Thyroid gland (tissue), 4 donors: ENCODE measurements at regions not wholly inside any gene's neighbourhood (a gene's known extent, or its start where the extent isn't known, plus 50 kb on each side); places are given as distances from the start of the nearest gene placed in this dataset.
A peak's percentile ranks its signal among the peaks of the same experiment; 100 is the strongest.

ENCODE experiments used
- DNase-seq, 2 donors: peaks; one replicate each; pipeline ENCODE4 v3.0.0-alpha.2; 2019
- H3K27ac ChIP-seq, 3 donors: fragments of 200-600 bp; sonication (generic); 1 replicate in 2 of 3; 2 replicates in 1 of 3; pipeline ENCODE4 v1.5.1; 2016 to 2019; ENCODE audit warnings: mild to moderate bottlenecking in 1 of 3, moderate library complexity in 1 of 3
- H3K27me3 ChIP-seq: fragments of 200-600 bp; sonication (generic); one replicate; pipeline ENCODE4 v1.5.1; 2019
- H3K36me3 ChIP-seq, 2 donors: fragments of 200-600 bp; sonication (generic); one replicate each; pipeline ENCODE4 v1.5.1; 2016 to 2019
- H3K4me1 ChIP-seq, 2 donors: fragments of 200-600 bp; sonication (generic); one replicate each; pipeline ENCODE4 v1.5.1; 2017 to 2019
- H3K4me3 ChIP-seq, 3 donors: fragments of 200-600 bp; sonication (generic); replicated peaks in 1 of 3; 1 replicate in 2 of 3; 2 replicates in 1 of 3; pipeline ENCODE4 v1.5.1; 2016; ENCODE audit warnings: mild to moderate bottlenecking in 1 of 3
- H3K9me3 ChIP-seq: fragments of 200-600 bp; sonication (generic); one replicate; pipeline ENCODE4 v1.5.1; 2017
- POLR2A ChIP-seq, 2 donors: fragments of 450-650 bp; IDR thresholded peaks; one replicate each; pipeline ENCODE4 v1.6.1; 2017; ENCODE audit warnings: antibody characterized with exemption in 2 of 2, mild to moderate bottlenecking in 2 of 2, moderate library complexity in 1 of 2
- whole genome bisulfite sequencing, 2 donors: methylation state at CpG; one replicate each; pipeline ENCODE4 v1.1.5; 2017; 5-methylcytosine and 5-hydroxymethylcytosine counted together
- intact Hi-C: fragments of 100-400 bp; cut with DNase I; formaldehyde crosslinking; loops from one replicate; pipeline ENCODE4 v1.15.1; 2023
- TF ChIP-seq, protein P1 (sequence below), 6 experiments: fragments of 200-600 bp in 3 of 6; fragments of 450-650 bp in 3 of 6; sonication (generic) in 3 of 6; IDR thresholded peaks; one replicate each; pipeline ENCODE4 v1.5.1; 2016 to 2019; ENCODE audit warnings: antibody characterized with exemption in 6 of 6, mild to moderate bottlenecking in 2 of 6, inconsistent platforms in 1 of 6, moderate library complexity in 1 of 6

DNA sequence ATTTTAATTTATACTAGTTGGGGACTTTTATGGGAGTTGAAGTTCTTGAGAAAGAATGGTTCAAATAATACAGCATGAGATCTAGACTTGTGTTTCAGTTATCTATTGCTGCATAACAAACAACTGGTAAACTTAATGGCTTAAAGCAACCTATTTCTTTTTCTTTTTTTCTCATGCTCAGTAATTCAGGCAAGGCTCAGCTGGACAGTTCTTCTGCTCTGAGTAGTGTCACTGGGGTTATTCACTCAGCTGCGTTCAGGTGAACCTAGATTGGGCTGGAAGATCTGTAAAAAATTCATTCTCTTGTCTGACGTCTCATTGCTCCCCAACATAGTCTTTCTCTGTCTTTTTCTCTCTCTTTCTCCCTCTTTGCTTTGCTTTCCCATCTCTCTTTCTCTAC is 291.7 kb downstream of the GBA3 start:
- H3K27me3 ChIP-seq: no peaks in the 10 kb centered on the region
- H3K27ac ChIP-seq: no peak overlapping the region
- TF ChIP-seq, protein P1, sequence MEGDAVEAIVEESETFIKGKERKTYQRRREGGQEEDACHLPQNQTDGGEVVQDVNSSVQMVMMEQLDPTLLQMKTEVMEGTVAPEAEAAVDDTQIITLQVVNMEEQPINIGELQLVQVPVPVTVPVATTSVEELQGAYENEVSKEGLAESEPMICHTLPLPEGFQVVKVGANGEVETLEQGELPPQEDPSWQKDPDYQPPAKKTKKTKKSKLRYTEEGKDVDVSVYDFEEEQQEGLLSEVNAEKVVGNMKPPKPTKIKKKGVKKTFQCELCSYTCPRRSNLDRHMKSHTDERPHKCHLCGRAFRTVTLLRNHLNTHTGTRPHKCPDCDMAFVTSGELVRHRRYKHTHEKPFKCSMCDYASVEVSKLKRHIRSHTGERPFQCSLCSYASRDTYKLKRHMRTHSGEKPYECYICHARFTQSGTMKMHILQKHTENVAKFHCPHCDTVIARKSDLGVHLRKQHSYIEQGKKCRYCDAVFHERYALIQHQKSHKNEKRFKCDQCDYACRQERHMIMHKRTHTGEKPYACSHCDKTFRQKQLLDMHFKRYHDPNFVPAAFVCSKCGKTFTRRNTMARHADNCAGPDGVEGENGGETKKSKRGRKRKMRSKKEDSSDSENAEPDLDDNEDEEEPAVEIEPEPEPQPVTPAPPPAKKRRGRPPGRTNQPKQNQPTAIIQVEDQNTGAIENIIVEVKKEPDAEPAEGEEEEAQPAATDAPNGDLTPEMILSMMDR (IDR thresholded peaks at IDR 0.05): no peak
- no peak for TF ChIP-seq POLR2A (IDR thresholded peaks at IDR 0.05)
- H3K4me1 ChIP-seq: no peaks in the 10 kb centered on the region
- no peak overlapping the region for H3K4me3 ChIP-seq
- DNase-seq: no peak
- H3K9me3 ChIP-seq: no peaks in the 10 kb centered on the region
- intact Hi-C loops: no loop called here
- 82 to 88% methylated on average over 2 of the region's 2 CpGs for WGBS, 2 donors
- H3K36me3 ChIP-seq: no peaks in the 10 kb centered on the region

DNA sequence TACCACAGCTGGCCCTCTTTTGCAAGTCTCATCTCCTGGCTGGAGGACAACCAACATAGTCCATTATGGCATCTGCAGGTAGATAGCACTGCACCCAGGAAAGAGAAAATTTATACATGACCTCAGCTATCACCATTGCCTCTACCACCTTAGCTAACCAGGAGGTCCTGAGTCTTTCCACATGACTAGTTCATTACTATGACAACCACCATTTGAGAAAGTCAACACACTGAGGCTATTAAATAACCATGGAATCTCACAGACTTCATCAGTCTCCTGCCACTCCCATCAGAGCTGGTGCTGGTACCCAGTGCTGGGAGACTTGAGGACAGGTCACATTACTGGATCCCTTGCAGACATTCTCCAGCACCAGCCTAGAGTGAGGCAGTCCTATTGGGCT is 285.9 kb downstream of the GBA3 start:
- H3K4me1 ChIP-seq: no peaks in the 10 kb centered on the region
- no peak for DNase-seq
- H3K27ac ChIP-seq: no peak overlapping the region
- TF ChIP-seq, protein P1 (IDR thresholded peaks at IDR 0.05): no peak
- TF ChIP-seq POLR2A (IDR thresholded peaks at IDR 0.05): no peak
- H3K4me3 ChIP-seq: no peak overlapping the region
- no peaks in the 10 kb centered on the region for H3K9me3 ChIP-seq
- H3K36me3 ChIP-seq: no peaks in the 10 kb centered on the region
- intact Hi-C loops: no loop called here
- no peaks in the 10 kb centered on the region for H3K27me3 ChIP-seq

DNA sequence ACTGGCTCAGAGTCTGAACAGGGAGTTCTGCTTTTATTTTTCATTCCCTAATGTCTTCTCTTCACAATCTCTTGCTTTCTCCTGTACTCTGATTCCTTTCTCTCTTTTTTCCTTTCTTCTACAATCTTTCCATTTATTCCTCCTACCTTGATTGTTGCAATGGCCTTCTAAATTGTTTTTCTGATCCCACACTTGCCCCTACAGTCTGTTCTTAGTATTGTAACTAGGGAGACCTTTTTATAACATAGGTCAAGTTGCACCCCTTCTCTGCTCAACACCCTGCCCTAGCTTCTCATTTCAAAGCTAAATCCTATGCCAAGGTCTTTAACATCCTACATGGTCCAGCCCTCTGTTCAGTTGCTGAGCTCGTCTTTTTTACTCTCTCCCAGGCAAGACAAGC is 277.9 kb downstream of the GBA3 start:
- 64 to 74% methylated on average over 1 of the region's 1 CpG for WGBS, 2 donors
- intact Hi-C loops: no loop called here

DNA sequence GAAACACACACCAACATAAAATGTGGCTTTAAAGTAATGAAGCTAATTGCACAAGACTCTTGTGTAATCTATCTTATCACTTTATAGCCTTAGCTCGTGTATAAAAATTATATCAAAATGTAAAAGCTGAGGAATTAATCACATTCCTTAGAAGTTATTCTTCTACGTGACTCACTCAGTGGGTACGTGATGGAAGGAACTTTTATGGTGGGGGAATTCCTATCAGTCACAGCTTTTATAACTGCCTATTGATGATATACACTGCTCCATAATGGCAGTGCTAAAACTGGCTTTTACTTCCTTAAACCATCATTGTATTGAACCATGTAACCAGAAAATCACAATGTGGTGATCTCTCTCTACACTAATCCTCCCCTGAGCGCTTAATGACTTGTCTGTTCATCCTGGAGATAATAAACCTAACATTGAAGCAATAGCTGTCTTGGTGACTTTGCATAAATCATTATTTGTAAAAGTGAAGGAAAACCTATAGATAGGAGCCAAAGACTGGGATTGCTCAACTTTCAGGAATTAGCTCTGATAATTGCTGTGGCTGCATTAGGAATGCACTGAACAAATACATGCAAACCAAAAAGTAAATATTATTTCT is 276.7 kb downstream of the GBA3 start:
- H3K4me1 ChIP-seq: no peaks in the 10 kb centered on the region

More for the DNA sequence above, 277.9 kb downstream of the GBA3 start:
- Histone ChIP-seq H3K27ac (no peak overlapping the region), H3K4me1 (no peaks in the 10 kb centered on the region), H3K9me3 (no peaks in the 10 kb centered on the region), H3K4me3 (no peak overlapping the region), H3K36me3 (no peaks in the 10 kb centered on the region), H3K27me3 (no peaks in the 10 kb centered on the region)
- no peak for TF ChIP-seq POLR2A (IDR thresholded peaks at IDR 0.05)
- TF ChIP-seq, protein P1 (IDR thresholded peaks at IDR 0.05): no peak
- DNase-seq: no peak

DNA sequence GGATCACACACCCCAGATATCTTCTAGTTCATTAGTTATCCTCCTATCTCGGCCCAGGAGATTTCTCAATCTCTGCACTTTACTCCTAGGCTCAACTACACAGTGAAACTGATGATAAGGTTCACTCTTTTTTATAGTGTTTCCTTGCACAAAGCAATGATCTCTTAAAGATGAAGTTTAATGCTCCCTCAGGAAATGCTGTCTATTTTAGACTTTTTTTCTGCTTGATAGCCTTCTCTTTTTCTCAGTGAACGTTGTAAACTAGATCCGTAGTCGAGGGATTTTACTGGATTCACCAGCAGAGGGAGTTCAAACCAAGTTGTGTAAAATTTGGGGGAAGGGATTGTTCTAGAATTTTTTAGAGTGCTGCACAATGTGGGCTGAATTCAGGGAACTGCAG is 269.6 kb downstream of the GBA3 start:
- intact Hi-C loops: no loop called here
- no peaks in the 10 kb centered on the region for H3K36me3 ChIP-seq
- no peak for TF ChIP-seq POLR2A (IDR thresholded peaks at IDR 0.05)
- TF ChIP-seq, protein P1 (IDR thresholded peaks at IDR 0.05): peak in 4 of 6 experiments; percentile 27 to 63 (median 53)
- no peaks in the 10 kb centered on the region for H3K27me3 ChIP-seq
- no peaks in the 10 kb centered on the region for H3K9me3 ChIP-seq
- peaks cover 3 to 4% of the 10 kb centered on the region in 2 donors for H3K4me1 ChIP-seq
- DNase-seq: peak in 1 of 2 donors; percentile 15
- H3K4me3 ChIP-seq: no peak overlapping the region
- 12 to 13% methylated on average over 4 of the region's 4 CpGs for WGBS, 2 donors
- peak overlapping the region; percentile 19 to 51 (median 28) for H3K27ac ChIP-seq

More for the DNA sequence above, 276.7 kb downstream of the GBA3 start:
- WGBS, 2 donors: 84 to 90% methylated on average over 4 of the region's 4 CpGs
- no peak for TF ChIP-seq POLR2A (IDR thresholded peaks at IDR 0.05)
- TF ChIP-seq, protein P1 (IDR thresholded peaks at IDR 0.05): no peak
- Histone ChIP-seq H3K36me3 (no peaks in the 10 kb centered on the region), H3K9me3 (no peaks in the 10 kb centered on the region), H3K27me3 (no peaks in the 10 kb centered on the region), H3K4me3 (no peak overlapping the region), H3K27ac (no peak overlapping the region)
- intact Hi-C loops: no loop called here
- no peak for DNase-seq
